ENCODE measurements at regions not wholly inside any gene's neighbourhood (a gene's known extent, or its start where the extent isn't known, plus 50 kb on each side); places are given as distances from the start of the nearest gene placed in this dataset.
"Not testable (repeated sequence)": the region's sequence is repeated elsewhere in the genome, so short reads cannot be mapped to it uniquely, and the experiment has no call there.

- H3K36me3 Mint-ChIP-seq (ENCODE audit: low read depth) = no peaks in the 10 kb centered on the region
Measured at GRCh38 chr20:56769921-56770600, 141.0 kb downstream of the TFAP2C start.

DNA sequence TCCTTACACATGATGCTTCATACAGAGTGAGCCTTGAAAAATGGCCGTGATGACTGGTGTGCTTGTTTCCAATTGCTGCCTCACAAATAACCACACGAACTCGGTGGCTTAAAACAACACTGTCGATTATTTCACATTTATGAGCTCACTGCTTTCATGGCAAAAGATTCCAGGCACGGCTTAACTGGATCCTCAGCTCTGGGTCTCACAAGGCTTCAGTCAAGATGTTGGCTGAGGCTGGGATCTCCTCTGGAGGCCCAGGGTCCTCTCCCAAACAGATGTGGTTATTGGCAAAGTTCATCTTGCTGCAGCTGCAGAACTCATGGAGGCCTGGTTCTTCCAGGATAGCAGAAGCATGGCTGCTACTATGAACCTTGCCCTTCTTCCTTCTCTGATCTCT lies 144.6 kb downstream of the TFAP2C start:
- peaks cover 2% of the 10 kb centered on the region for H3K4me1 Mint-ChIP-seq (ENCODE audit: low read depth)
- no peak overlapping the region for H3K27ac Mint-ChIP-seq
- no peaks in the 10 kb centered on the region for H3K27me3 Mint-ChIP-seq (ENCODE audit: low read depth)

More at GRCh38 chr20:56769921-56770600, 141.0 kb downstream of the TFAP2C start:
- Mint-ChIP-seq H3K4me1 (ENCODE audit: low read depth) (no peaks in the 10 kb centered on the region), H3K9me3 (no peaks in the 10 kb centered on the region), H3K4me3 (no peak overlapping the region), H3K27ac (no peak overlapping the region), H3K27me3 (ENCODE audit: low read depth) (no peaks in the 10 kb centered on the region)

DNA sequence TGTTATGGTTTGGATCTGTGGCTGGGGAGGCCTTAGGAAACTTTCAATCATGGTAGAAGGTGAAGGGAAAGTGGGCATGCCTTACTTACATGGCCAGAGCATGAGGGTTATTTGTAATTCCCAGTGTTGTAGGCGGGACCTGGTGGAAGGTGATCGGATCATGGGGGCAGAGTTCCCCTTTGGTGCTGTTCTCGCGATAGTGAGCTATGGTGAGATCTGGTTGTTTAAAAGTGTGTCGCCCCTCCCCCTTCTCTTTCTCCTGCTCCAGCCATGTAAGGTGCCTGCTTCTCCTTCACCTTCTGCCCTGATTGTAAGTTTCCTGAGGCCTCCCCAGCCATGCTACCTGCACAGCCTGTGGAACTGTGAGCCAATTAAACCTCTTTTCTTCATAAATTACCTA lies 145.8 kb downstream of the TFAP2C start:
- Mint-ChIP-seq H3K9me3 (no peaks in the 10 kb centered on the region), H3K4me1 (ENCODE audit: low read depth) (peaks cover 3% of the 10 kb centered on the region), H3K36me3 (ENCODE audit: low read depth) (no peaks in the 10 kb centered on the region), H3K4me3 (no peak overlapping the region), H3K27me3 (ENCODE audit: low read depth) (no peaks in the 10 kb centered on the region), H3K27ac (no peak overlapping the region)

More for the DNA sequence above, 144.6 kb downstream of the TFAP2C start:
- H3K4me3 Mint-ChIP-seq = no peak overlapping the region
- no peaks in the 10 kb centered on the region for H3K9me3 Mint-ChIP-seq
- no peaks in the 10 kb centered on the region for H3K36me3 Mint-ChIP-seq (ENCODE audit: low read depth)

- H3K9me3 Mint-ChIP-seq = no peaks in the 10 kb centered on the region
- peaks cover 4% of the 10 kb centered on the region for H3K27me3 Mint-ChIP-seq (ENCODE audit: low read depth)
- H3K4me1 Mint-ChIP-seq (ENCODE audit: low read depth) = peaks cover 3% of the 10 kb centered on the region
- no peaks in the 10 kb centered on the region for H3K36me3 Mint-ChIP-seq (ENCODE audit: low read depth)
- H3K27ac Mint-ChIP-seq = no peak overlapping the region
- no peak overlapping the region for H3K4me3 Mint-ChIP-seq
Measured at GRCh38 chr20:56776345-56776744, 147.2 kb downstream of the TFAP2C start.

DNA sequence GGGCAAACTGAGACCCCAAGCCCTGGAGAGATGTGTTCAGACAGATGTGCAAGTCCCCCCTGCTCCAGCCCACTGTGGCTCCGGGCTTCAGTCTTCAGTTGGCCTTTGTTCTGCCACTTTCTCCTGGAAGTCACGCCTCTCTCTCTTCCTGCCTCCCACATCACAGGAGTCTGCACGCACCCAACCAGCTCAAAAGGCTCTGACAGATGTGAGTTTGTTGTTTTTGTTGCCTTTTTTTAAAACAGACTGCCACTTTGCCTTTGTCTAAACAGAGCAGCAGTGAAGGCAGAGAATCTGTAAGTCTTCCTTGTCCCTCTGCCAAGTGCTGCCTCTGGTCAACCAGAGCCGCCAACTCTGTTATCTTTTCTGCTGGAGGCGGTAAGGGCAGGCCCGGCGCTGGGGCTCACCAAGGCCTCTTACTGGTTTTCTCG lies 149.7 kb downstream of the TFAP2C start:
- no peaks in the 10 kb centered on the region for H3K36me3 Mint-ChIP-seq (ENCODE audit: low read depth)
- no peaks in the 10 kb centered on the region for H3K9me3 Mint-ChIP-seq
- no peak overlapping the region for H3K27ac Mint-ChIP-seq
- H3K4me1 Mint-ChIP-seq (ENCODE audit: low read depth) = peaks cover 3% of the 10 kb centered on the region
- H3K4me3 Mint-ChIP-seq = no peak overlapping the region
- H3K27me3 Mint-ChIP-seq (ENCODE audit: low read depth) = peaks cover 7% of the 10 kb centered on the region

- Mint-ChIP-seq H3K36me3 (ENCODE audit: low read depth) (no peaks in the 10 kb centered on the region), H3K4me3 (no peak overlapping the region), H3K4me1 (ENCODE audit: low read depth) (peaks cover 3% of the 10 kb centered on the region), H3K27ac (no peak overlapping the region), H3K27me3 (ENCODE audit: low read depth) (peaks cover 7% of the 10 kb centered on the region), H3K9me3 (no peaks in the 10 kb centered on the region)
Measured at GRCh38 chr20:56779452-56780143, 150.5 kb downstream of the TFAP2C start.

GRCh38 chr20:56780266-56780665 lies 151.2 kb downstream of the TFAP2C start:
- Mint-ChIP-seq H3K4me1 (ENCODE audit: low read depth) (peaks cover 3% of the 10 kb centered on the region), H3K9me3 (no peaks in the 10 kb centered on the region), H3K36me3 (ENCODE audit: low read depth) (no peaks in the 10 kb centered on the region), H3K27me3 (ENCODE audit: low read depth) (peaks cover 7% of the 10 kb centered on the region), H3K27ac (no peak overlapping the region), H3K4me3 (no peak overlapping the region)

DNA sequence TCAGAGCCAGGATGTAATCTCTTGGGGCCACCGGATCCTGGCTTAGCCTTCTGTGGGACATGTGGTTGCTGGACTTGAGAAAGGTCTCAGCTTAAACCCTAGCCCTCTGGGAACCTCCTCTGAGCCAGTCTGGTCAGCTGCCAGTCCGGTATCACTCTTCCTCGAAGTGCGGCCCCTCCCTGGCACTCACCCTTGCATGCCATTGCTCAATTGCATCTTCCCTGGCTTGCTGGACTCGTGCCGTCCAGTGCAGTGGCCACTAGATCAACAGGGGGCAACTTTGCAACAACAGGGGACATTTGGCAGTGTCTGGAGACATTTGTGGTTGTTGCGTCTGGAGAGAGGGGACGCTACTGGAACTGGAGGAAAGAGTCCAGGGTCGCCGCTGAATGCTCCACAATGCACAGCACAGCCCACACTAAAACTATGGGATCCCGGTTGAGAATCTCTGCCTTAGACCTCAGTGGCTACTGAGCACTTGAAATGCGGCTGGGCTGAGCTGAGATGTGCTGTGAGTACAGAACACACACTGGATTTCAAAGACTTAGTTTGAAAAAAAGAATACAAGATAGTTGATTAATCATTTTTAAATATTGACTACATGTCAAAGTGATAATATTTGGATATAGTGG lies 152.1 kb downstream of the TFAP2C start:
- H3K27ac Mint-ChIP-seq = no peak overlapping the region
- no peak overlapping the region for H3K4me3 Mint-ChIP-seq
- H3K36me3 Mint-ChIP-seq (ENCODE audit: low read depth) = no peaks in the 10 kb centered on the region
- H3K4me1 Mint-ChIP-seq (ENCODE audit: low read depth) = peaks cover 3% of the 10 kb centered on the region
- H3K27me3 Mint-ChIP-seq (ENCODE audit: low read depth) = peaks cover 7% of the 10 kb centered on the region
- H3K9me3 Mint-ChIP-seq = no peaks in the 10 kb centered on the region

- not testable (repeated sequence) for H3K27ac Mint-ChIP-seq; H3K27me3 Mint-ChIP-seq (ENCODE audit: low read depth); H3K36me3 Mint-ChIP-seq (ENCODE audit: low read depth); H3K9me3 Mint-ChIP-seq; H3K4me3 Mint-ChIP-seq; H3K4me1 Mint-ChIP-seq (ENCODE audit: low read depth)
Measured at GRCh38 chr20:56781987-56782560, 153.0 kb downstream of the TFAP2C start.

- not testable (repeated sequence) for H3K4me3 Mint-ChIP-seq; H3K9me3 Mint-ChIP-seq; H3K4me1 Mint-ChIP-seq (ENCODE audit: low read depth); H3K27me3 Mint-ChIP-seq (ENCODE audit: low read depth); H3K36me3 Mint-ChIP-seq (ENCODE audit: low read depth); H3K27ac Mint-ChIP-seq
Measured at GRCh38 chr20:56782814-56783213, 153.7 kb downstream of the TFAP2C start.

- no peak overlapping the region for H3K4me3 Mint-ChIP-seq
- peaks cover under 1% of the 10 kb centered on the region for H3K4me1 Mint-ChIP-seq (ENCODE audit: low read depth)
- H3K9me3 Mint-ChIP-seq = no peaks in the 10 kb centered on the region
- H3K27me3 Mint-ChIP-seq (ENCODE audit: low read depth) = peaks cover 7% of the 10 kb centered on the region
- H3K36me3 Mint-ChIP-seq (ENCODE audit: low read depth) = no peaks in the 10 kb centered on the region
- H3K27ac Mint-ChIP-seq = no peak overlapping the region
Measured at GRCh38 chr20:56783826-56784225, 154.7 kb downstream of the TFAP2C start.

- peaks cover 3% of the 10 kb centered on the region for H3K27me3 Mint-ChIP-seq (ENCODE audit: low read depth)
- H3K36me3 Mint-ChIP-seq (ENCODE audit: low read depth) = no peaks in the 10 kb centered on the region
- H3K27ac Mint-ChIP-seq = no peak overlapping the region
- H3K9me3 Mint-ChIP-seq = no peaks in the 10 kb centered on the region
- no peaks in the 10 kb centered on the region for H3K4me1 Mint-ChIP-seq (ENCODE audit: low read depth)
- no peak overlapping the region for H3K4me3 Mint-ChIP-seq
Measured at GRCh38 chr20:56786503-56786902, 157.4 kb downstream of the TFAP2C start.

- Mint-ChIP-seq H3K36me3 (ENCODE audit: low read depth) (no peaks in the 10 kb centered on the region), H3K4me3 (no peak overlapping the region), H3K27ac (no peak overlapping the region), H3K4me1 (ENCODE audit: low read depth) (no peaks in the 10 kb centered on the region), H3K9me3 (no peaks in the 10 kb centered on the region), H3K27me3 (ENCODE audit: low read depth) (no peaks in the 10 kb centered on the region)
Measured at GRCh38 chr20:56788041-56788670, 159.1 kb downstream of the TFAP2C start.

Measured in T-helper 1 cell treated with Interleukin-12 subunit alpha and Interleukin-12 subunit beta and Interleukin-4 antibody, amounts not matched to agents 30 μg/mL and 1 μg/mL, for 36 hours (primary cell).